ENCODE measurements at regions not wholly inside any gene's neighbourhood (a gene's known extent, or its start where the extent isn't known, plus 50 kb on each side); places are given as distances from the start of the nearest gene placed in this dataset.

DNA sequence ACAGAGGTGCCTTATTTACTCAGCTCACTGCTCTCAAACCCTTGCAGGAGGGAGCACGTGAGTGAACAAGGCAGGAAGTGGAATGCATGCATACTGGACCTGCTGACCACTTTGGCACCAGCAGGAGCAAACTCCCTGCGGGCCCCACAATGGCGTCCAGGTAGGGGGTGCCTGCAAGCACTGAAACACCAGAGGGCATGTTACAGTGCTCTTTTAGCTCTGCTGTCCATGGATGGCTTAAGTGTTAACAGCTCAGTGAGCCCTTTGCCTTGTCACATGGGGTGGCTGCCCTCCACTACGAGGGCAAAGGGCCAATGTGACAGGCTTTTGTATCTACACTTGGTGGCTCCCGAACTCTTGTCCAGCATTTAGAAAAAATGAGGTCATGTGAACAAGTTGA is 199.5 kb upstream of the UGT8 start:
- no peak for TF ChIP-seq POLR2A (IDR thresholded peaks at IDR 0.05; ENCODE audit: extremely low read depth, insufficient read length)
- TF ChIP-seq, protein P1, sequence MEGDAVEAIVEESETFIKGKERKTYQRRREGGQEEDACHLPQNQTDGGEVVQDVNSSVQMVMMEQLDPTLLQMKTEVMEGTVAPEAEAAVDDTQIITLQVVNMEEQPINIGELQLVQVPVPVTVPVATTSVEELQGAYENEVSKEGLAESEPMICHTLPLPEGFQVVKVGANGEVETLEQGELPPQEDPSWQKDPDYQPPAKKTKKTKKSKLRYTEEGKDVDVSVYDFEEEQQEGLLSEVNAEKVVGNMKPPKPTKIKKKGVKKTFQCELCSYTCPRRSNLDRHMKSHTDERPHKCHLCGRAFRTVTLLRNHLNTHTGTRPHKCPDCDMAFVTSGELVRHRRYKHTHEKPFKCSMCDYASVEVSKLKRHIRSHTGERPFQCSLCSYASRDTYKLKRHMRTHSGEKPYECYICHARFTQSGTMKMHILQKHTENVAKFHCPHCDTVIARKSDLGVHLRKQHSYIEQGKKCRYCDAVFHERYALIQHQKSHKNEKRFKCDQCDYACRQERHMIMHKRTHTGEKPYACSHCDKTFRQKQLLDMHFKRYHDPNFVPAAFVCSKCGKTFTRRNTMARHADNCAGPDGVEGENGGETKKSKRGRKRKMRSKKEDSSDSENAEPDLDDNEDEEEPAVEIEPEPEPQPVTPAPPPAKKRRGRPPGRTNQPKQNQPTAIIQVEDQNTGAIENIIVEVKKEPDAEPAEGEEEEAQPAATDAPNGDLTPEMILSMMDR (IDR thresholded peaks at IDR 0.05; ENCODE audit: low read depth, low read length) = no peak
- no peak for TF ChIP-seq MYC (IDR thresholded peaks at IDR 0.05; ENCODE audit: low read depth, low read length)
- TF ChIP-seq, protein P2, sequence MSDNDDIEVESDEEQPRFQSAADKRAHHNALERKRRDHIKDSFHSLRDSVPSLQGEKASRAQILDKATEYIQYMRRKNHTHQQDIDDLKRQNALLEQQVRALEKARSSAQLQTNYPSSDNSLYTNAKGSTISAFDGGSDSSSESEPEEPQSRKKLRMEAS (IDR thresholded peaks at IDR 0.05; ENCODE audit: low read depth, low read length) = no peak
